Right lung (tissue), 2 donors: ENCODE measurements at regions not wholly inside any gene's neighbourhood (a gene's known extent, or its start where the extent isn't known, plus 50 kb on each side); places are given as distances from the start of the nearest gene placed in this dataset.

ENCODE experiments used
- DNase-seq, 2 donors: peaks; one replicate each; pipeline ENCODE4 v3.0.0-alpha.2; 2013

DNA sequence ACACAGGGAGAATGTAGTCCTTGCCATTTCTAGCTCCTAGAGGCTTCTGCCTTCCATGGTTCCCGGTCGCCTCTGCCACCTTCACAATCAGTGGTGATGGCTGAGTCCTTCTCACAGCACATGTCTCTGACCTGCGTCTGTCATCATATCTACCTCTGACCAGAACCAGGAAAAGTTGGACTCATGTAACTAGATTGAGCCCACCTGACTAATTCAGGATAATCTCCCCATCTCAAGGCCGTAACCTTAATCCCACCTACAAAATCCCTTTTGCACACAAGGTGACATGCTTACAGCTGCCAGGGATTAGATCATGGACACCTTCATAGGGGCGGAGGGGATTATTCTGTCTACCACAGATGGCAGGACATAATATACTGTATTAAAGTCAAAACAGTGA lies 375.6 kb downstream of the ICE1 start:
- no peak for DNase-seq

DNA sequence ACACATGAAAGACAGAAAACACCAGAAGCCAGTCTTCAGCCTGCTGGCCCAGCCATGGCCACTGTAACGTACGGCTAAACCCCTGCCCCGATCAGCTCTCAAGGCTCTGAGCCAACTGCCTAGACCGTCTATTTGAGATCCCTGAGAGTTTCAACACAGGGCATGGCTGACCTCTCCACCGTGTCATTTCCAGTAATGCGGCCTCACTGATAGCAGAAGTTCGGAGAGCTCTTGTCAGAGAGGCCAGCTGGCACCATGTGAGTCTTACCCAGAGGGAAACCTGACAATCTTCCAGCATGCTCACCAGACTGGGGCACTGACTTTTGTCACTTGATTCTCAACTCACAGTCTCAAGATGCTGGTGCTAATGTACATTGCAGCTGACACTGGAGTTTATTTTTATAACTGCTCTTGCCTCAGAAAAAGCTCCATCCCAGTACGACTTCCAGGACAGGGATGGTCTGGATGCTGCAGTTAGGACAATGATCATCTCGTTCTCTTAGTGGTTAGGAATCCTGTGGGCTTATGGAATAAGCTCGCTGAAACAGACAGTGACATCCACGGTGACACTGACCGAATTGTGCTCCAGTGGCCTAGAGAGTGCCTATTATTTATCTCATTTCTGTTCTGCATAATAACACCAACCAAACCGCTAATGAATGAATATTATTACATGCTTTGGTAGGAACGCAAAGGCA lies 372.7 kb downstream of the ICE1 start:
- DNase-seq: no peak

DNA sequence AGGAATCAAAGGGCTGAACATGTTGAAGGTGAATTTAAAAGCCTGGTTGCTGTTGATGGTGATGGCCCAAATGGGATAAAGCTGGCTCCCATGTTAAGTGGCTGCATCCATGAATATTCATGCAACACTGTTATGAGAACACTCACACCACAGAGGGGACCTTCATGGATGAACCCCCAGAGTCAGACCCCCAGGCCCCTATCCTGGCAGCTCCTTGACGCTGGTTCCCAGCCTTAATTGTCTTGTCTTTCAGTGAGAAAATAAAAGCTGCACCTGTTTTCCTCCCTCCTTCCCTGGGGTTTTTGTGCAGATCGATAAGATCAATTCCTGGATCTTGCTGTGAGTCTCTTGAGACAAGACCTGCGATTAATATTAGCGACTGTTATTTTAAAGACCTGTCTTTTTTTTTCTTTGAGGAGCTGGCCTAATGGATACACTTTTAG lies 371.7 kb downstream of the ICE1 start:
- no peak for DNase-seq

DNA sequence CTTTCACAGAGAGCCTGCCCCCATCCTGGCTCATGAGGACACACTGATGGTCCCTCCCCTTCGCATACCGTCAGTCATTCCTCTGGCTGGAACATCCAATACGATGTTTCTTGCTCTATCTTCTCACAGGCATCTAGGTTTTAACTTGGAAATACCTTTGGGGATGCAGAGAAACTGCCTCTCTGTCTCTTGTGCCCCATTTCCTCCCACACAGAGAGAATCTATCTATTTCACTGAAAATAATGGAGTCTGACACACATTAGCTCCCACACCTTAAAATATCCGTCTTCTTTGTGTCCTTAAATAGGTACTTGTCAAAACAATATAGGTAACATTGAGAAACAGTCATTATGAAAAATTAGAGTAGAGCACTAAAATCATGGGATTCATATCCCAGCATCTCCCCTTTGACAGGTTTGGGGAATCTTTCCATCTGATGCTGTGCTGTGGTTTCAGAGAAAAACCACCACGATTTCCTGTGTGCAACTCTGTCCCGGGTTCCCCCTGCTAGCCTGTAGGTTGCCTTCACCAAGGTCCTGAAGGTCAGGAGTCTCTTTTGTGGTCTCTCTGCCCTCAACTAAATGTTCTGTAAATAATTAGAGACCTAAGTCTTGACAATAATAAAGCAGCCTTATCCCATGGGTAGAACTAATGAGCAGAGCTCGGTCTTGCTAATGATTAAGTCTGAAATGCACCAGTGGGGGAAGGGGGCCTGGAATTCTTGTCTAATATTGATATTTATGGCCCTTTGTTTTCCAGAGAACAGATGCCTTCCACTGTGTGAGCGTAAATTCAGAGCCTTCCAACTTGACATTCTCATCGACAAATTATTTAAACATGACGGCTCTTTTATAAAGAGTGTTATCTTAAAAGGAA lies 371.0 kb downstream of the ICE1 start:
- DNase-seq: no peak

DNA sequence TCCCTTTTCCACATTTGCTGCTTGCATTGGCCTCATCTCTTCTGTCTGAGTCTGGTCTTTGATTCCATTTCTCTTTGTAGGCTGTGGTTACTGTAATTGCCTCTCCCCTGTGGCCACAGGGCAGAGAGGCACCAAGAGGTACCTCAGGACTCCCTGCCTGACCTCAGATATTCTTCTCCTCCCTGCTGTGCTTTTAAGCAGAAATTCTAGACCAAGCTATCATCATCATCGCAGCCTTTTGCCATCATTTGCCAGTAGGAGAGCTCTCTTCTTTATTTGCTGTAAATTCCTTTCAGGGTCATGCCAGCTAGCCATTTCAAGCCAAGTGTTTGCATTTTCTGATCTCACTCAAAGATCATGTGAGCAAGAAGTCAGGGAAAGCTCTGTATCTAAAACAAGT lies 369.6 kb downstream of the ICE1 start:
- no peak for DNase-seq

DNA sequence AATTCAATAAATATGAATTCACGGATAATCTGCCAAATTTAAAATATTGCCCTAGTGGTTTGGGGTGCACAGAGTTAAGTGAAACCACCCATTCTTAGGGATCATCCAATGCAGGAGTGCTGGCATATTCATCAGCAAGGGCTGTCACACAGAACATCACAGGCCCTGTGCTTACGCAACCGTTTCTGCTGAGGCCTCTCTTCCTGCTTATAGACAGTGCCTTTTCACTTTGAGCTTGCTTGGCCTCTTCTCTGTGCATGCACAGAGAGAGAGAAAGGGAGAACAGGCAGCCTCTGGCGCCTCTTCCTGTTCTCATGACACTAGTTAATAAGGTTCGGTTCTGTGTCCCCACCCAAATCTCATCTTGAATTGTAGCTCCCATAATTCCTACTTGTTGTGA lies 366.3 kb downstream of the ICE1 start:
- DNase-seq: no peak

DNA sequence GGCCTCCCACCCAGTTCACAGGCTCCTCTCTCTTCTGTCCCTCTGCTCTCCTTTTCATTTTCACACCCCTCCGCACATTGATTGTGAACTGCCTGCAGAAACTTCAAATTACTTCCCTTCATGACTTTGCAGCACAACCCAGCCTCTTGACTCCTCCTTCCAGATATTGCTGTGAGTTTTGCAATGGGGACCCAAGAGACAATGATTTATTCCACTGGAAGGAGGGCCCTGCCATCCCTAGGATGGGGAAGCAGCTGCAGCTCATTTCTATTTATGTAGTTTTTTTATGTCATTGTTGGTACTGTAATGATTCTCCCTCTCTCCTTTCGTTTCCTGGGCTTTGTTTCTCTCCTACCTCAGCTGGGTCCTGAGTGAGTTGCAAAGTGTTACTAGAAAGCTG lies 364.9 kb downstream of the ICE1 start:
- no peak for DNase-seq

DNA sequence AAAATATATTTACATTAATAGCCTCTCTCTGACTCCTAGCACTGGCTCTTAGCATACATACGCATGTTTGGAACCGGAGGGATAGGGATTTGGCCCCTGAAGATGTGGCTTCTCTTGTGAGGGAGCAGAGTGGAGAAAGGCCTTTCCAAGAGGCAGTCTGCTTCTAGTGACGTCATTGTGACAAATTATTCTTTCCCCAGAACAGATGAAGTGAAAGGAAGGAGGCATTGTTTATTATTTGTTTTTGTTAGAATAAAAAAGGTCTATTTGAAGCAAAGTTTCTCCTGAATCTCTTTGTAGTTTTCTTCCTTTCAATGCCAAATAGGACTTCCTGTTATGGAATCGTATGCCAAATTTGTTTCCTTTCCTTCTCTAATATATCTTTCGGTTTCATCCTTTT lies 361.6 kb downstream of the ICE1 start:
- no peak for DNase-seq

DNA sequence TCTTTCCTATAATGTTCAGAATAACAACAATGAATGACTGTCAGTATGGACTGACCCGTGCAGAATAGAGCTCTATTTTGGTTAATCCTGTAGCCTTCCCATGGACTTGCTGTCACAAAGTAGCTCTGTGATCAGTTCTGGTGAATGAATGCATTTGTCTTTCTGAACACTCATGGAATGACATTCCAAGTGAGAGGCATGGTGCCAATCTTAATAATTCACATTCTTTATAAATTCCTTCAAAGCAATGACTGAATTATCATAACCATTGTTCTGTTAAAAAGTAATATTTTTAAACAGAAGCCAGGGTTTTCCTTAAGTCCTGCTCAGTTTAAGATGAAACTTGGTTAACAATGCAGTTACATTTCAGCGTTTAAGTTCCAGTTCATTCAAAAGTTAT lies 360.5 kb downstream of the ICE1 start:
- DNase-seq: no peak

DNA sequence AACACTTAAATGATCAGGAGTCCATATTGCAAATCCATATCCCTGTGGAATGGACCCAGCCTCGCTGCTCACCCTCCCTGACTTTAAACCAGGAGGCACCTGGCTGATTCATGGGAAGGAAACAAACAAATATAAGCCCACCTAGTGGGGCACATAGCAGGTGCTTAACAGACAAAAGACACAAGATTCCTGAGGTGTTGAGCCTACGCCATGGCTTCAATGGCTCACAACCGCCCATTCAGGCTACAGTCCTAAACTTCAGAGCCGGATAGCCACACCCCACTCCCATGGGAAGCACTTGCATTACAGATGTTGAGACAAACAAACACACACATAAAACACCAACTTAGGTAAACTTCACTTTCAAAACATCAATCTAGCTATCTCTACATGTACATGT lies 359.9 kb downstream of the ICE1 start:
- no peak for DNase-seq

DNA sequence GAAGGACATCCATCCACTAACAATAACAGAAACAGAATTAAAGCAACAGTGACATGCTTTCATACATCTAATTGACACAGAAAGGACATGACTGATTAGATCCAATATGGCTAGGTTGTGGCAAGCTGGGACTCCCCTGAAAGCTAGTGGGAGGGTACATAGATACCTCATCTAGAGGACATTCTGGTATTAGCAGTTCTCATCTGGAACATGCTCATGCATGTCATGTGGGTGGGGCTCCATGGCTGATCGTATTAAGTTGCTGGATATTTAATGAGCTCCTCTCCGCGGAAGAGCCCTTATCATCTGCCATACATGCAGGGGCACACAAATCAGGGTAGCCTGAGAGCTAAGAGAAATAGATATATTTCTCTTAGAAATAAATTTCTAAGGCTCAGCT lies 358.9 kb downstream of the ICE1 start:
- DNase-seq: no peak

DNA sequence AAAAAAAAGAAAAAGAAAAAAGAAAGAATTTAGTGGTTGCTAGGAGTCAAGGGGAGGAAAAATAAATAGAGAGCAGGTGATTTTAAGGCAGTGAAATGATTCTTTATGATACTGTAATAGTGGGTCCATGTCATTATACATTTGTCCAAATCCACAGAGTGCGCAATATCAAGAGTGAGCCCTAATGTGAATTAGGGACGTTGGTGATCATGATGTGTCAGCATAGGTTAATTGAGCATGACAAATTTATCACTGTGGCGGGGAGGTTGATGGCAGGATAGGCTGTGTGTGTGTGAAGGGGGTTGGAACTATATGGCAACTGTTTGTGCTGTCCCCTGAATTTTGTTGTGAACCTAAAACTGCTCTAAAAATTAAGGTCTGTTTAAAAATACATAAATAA lies 357.8 kb downstream of the ICE1 start:
- no peak for DNase-seq

DNA sequence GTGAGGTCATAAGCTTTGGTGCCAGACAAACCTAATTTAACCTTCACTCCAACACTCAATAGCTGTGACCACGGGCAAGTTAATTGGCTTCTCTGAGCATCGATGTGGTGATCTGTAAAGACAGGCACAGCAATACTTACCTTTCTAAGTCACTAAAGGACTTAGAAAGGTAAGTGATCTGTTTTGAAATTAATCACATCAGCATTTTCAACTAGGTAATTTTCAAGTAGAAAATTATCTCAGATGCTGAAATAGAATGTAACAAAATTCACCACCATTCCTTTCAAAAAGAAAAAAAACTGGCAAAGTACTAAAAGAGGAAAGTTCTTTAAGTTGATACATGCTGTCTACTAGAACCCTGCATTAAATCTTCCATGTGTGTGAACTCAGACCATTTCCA lies 354.5 kb downstream of the ICE1 start:
- DNase-seq: no peak

DNA sequence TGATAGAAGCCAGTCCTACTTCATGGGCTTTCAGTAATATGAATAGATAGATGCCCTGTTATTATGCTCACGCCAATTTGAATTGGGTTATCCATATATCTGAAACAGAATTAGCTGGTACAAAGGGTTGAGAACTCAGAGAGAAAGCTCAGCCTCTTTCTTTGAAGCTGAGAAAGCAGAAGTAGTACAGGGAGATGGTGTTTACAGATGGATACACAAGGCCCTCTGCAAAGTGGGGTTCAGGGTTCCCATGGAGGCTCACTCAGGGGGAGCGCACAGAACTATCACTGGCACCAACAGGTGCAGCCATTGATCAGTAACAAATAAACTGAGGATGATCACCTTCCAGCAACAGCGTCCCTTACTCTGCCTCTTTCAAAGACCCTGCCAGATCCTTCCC lies 349.7 kb downstream of the ICE1 start:
- no peak for DNase-seq

DNA sequence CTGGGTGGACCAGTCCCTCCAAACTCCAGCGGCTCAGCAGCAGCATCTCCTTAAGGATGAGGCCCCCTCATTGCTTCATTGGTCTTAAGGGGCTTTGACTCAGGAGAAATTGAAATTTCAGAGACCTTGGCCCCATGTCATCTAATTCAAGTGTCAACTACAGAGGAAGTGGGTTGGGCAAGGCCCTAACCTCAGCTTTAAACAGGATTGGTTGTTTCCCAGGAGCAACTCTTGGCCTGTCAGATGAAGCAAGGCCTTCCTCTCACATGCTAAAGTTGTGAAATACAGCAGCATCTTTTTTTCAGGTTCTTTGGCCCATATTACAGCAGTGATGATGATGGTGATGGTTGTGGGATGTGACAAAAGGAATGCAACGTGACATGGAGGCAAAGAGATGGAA lies 348.3 kb downstream of the ICE1 start:
- no peak for DNase-seq

DNA sequence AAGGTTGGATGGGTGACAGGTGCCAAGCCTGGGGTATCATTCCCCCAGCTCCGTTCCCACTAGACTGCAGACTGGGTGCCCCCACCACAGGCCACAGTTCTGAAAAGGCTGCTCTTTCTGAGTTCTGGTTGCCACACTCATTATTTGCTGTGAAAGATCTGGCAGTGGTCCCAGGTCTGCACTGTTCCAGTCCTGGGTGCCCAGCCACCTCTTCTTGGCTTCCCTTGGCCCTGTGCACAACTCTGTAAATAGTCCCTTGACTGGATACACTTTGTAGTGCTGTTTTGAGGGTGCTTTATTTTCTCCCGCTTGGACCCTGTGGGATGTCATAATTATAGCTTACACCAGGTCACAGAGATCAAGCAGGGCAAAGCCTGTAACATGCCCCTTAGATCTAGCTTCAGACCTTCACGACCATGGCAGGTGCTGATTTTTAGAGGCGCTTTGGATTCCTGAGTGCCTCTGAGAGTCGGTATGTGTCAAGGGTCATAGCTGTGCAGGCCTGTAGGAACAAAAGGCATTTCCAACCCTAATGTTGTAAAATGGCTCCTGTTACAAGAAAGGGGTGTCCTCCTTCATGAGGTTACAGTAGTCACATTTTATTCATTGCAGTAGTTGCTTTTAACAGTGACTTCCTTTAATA lies 344.9 kb downstream of the ICE1 start:
- no peak for DNase-seq

DNA sequence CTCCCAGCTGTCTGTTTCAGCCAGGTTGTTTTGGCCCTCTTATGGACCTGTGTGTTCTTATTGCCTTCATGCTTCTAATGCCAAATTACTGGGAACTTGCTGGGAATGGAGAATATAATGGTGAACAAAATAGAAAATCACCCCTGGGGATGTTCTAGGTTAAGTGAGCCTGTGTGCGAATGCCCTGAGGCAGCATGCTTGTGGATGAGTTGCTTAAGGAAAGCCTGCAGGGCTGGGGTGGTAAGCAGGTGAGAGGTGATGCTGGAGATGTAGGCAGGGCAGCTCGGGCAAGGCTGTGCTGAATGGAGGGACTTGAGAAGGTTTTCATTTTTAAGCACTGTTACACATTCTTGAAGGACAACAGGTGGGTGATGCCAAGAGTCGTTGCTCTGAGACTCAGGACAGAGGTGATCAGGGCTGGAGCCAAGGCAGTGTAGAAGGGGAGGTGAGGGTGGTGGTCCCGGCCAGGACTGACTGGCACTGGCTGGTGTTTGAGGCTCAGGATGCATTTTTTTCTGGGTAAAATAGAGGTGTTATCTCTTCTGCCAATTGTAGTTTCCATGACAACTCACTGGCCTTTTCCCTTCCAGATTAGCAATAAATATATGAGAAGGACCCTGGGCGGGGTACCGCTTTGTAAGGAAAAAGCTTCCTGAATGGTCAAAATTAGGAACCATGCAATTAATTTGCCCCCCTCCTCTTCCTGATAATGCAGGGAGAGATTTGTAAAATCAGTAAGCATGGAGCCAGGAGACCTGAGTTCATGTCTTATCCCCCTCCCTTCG lies 342.8 kb downstream of the ICE1 start:
- DNase-seq: no peak

DNA sequence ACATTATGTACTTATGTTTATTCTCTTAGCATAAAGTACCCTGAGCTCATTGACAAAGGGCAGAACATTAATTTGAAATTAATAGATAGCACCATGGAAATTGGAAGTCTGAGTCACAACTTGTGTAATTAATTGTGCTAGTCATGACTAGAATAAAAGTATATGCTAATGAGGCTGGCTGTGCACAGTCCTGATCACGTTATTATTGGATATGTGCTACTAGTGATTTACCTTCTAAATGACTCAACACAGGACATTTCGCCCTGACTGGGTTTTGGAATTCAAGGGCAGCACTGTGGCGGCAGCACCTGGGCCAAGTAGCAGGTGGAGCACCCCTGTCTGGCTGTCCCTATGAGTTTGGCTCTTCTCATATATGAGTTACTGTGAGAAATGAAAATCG lies 341.8 kb downstream of the ICE1 start:
- DNase-seq: no peak

DNA sequence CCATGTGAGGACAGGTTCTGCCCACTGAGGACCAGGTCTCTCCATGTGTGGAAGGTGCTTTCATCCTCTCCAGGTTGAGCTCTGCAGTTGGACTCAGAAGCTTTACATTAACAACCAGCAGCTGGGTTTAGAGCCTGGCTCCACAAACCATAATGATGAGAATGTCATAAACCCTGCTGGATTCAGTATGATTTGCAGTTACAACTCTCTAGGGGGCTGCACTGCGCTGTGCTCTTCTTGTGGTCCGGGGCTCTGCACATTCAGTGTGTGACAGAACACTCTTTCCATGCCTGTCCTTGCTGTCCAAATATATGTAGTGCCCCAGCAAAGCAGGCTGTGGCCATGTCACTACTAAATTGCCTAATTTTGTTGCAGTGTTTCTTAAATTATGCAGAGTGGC lies 334.3 kb downstream of the ICE1 start:
- DNase-seq: no peak

DNA sequence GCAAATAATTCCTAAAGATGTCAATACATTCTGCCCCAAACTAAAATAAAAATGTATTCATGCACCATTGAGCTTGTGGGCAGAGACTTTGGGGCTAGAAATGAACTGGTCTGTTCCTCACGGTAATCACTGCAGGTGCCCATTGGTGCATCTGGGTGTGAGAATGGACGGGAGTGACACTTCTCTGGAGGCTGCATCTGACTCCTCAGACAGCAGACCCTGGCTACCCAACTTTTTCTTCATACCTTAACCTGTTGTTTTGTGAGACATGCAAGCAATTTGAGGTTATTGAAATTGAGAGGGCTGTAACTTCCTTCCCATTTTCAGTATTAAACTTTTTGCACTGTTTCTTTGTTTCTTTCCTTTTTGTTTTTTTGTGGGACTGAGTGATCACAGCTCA lies 333.4 kb downstream of the ICE1 start:
- no peak for DNase-seq

DNA sequence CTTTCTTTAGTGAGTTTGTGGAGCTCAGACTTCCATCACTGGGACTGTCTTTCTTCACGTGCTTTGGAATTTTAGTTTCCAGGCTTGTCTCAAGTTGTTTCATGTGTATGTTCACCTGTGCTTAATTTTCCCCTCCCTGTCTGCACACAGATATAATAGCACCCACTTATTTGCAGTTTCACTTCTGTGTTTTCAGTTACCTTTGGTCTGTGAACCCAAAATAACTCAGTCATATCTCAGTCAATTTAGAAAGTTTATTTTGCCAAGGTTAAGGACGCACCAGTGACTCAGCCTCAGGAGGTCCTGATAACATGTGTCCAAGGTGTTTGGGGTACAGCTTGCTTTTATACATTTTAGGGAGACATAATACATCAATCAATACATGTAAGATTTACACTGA lies 330.4 kb downstream of the ICE1 start:
- DNase-seq: no peak

DNA sequence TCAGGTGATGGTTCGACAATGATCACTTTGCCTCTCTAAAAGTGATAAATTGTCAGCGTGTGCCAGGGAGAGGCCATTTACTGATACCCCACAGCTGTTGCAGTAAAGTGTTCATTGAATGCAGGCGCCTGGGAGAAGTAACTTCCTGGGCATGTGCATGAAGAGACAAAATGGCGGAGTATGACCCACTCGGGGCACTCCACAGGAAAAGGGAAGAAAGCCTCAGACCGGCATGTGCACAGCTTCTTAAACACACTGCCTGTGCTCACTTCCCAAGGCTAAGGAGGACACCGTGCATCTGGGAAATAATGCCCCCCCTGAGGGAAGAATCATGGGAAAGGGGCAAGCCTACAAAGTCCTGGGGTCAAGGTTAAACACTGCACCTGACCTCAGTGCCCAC lies 329.5 kb downstream of the ICE1 start:
- DNase-seq: no peak
